WTC11 (cell line): ENCODE measurements at regions not wholly inside any gene's neighbourhood (a gene's known extent, or its start where the extent isn't known, plus 50 kb on each side); places are given as distances from the start of the nearest gene placed in this dataset.

ENCODE experiments used
- CTCF ChIP-seq: fragments of 200-600 bp; IDR thresholded peaks from 2 replicates; pipeline ENCODE4 v1.8.0; 2022; ENCODE audit warnings: antibody characterized with exemption
- FOXJ3 ChIP-seq: sonication (generic); formaldehyde crosslinking; IDR thresholded peaks from 2 replicates; pipeline ENCODE4 v1.9.0; 2021; ENCODE audit warnings: missing genetic modification reagents, mild to moderate bottlenecking, borderline replicate concordance
- TEAD1 ChIP-seq: sonication (generic); formaldehyde crosslinking; IDR thresholded peaks from 2 replicates; pipeline ENCODE4 v1.8.0; 2022; ENCODE audit warnings: mild to moderate bottlenecking, missing genetic modification reagents

GRCh38 chr6:68059261-68059660 lies 575.8 kb upstream of the ADGRB3 start:
- TF ChIP-seq CTCF (no peak), TEAD1 (CRISPR knock-in tag) (no peak), FOXJ3 (CRISPR knock-in tag) (no peak)
